ENCODE measurements at regions not wholly inside any gene's neighbourhood (a gene's known extent, or its start where the extent isn't known, plus 50 kb on each side); places are given as distances from the start of the nearest gene placed in this dataset.
"Not testable (repeated sequence)": the region's sequence is repeated elsewhere in the genome, so short reads cannot be mapped to it uniquely, and the experiment has no call there.

GRCh38 chr12:127966331-127966730, 300.6 kb upstream of the TMEM132C start:
- no peak for TF ChIP-seq CTCF (IDR thresholded peaks at IDR 0.05; ENCODE audit: extremely low read depth, low read depth, low read length)
- H3K27me3 ChIP-seq (ENCODE audit: insufficient read depth, low read length), result no peaks in the 10 kb centered on the region
- DNase-seq (ENCODE audit: insufficient read length, low spot score, missing footprints), result no peak
- H3K36me3 ChIP-seq (ENCODE audit: insufficient read depth, low read length), result no peaks in the 10 kb centered on the region
- no peaks in the 10 kb centered on the region for H3K4me1 ChIP-seq (ENCODE audit: insufficient read depth, low read length)
- H4K20me1 ChIP-seq (ENCODE audit: insufficient read depth, low read length), result no peaks in the 10 kb centered on the region
- H3K9me3 ChIP-seq (ENCODE audit: low read depth, low read length), result no peaks in the 10 kb centered on the region
- no peak overlapping the region for H3K27ac ChIP-seq (ENCODE audit: low read depth, low read length)
- no peak overlapping the region for H3K4me2 ChIP-seq (ENCODE audit: insufficient read depth, low read length)
- H3K79me2 ChIP-seq (ENCODE audit: insufficient read depth, low read length), result no peaks in the 10 kb centered on the region
- H2AFZ ChIP-seq (ENCODE audit: low read length), result no peak overlapping the region
- H3K4me3 ChIP-seq (ENCODE audit: insufficient read depth, low read length), result no peak overlapping the region

- Histone ChIP-seq H3K4me3 (ENCODE audit: insufficient read depth, low read length) (no peak overlapping the region), H3K9me3 (ENCODE audit: low read depth, low read length) (no peaks in the 10 kb centered on the region), H3K79me2 (ENCODE audit: insufficient read depth, low read length) (no peaks in the 10 kb centered on the region), H3K36me3 (ENCODE audit: insufficient read depth, low read length) (no peaks in the 10 kb centered on the region), H3K4me2 (ENCODE audit: insufficient read depth, low read length) (no peak overlapping the region), H3K4me1 (ENCODE audit: insufficient read depth, low read length) (no peaks in the 10 kb centered on the region), H2AFZ (ENCODE audit: low read length) (no peak overlapping the region), H3K27me3 (ENCODE audit: insufficient read depth, low read length) (no peaks in the 10 kb centered on the region), H3K27ac (ENCODE audit: low read depth, low read length) (no peak overlapping the region), H4K20me1 (ENCODE audit: insufficient read depth, low read length) (no peaks in the 10 kb centered on the region)
- no peak for TF ChIP-seq CTCF (IDR thresholded peaks at IDR 0.05; ENCODE audit: extremely low read depth, low read depth, low read length)
- DNase-seq (ENCODE audit: insufficient read length, low spot score, missing footprints), result no peak
Measured at GRCh38 chr12:127970491-127970890, 296.5 kb upstream of the TMEM132C start.

- Histone ChIP-seq H3K79me2 (ENCODE audit: insufficient read depth, low read length) (no peaks in the 10 kb centered on the region), H3K4me1 (ENCODE audit: insufficient read depth, low read length) (no peaks in the 10 kb centered on the region), H3K4me3 (ENCODE audit: insufficient read depth, low read length) (no peak overlapping the region), H4K20me1 (ENCODE audit: insufficient read depth, low read length) (no peaks in the 10 kb centered on the region), H3K36me3 (ENCODE audit: insufficient read depth, low read length) (no peaks in the 10 kb centered on the region), H3K9me3 (ENCODE audit: low read depth, low read length) (no peaks in the 10 kb centered on the region), H3K4me2 (ENCODE audit: insufficient read depth, low read length) (no peak overlapping the region), H3K27ac (ENCODE audit: low read depth, low read length) (no peak overlapping the region), H2AFZ (ENCODE audit: low read length) (no peak overlapping the region), H3K27me3 (ENCODE audit: insufficient read depth, low read length) (no peaks in the 10 kb centered on the region)
- peak; percentile 70 for DNase-seq (ENCODE audit: insufficient read length, low spot score, missing footprints)
- TF ChIP-seq CTCF (IDR thresholded peaks at IDR 0.05; ENCODE audit: extremely low read depth, low read depth, low read length), result no peak
Measured at GRCh38 chr12:127980585-127980984, 286.4 kb upstream of the TMEM132C start.

GRCh38 chr12:127981875-127982274, 285.1 kb upstream of the TMEM132C start:
- no peak overlapping the region for H2AFZ ChIP-seq (ENCODE audit: low read length)
- H3K4me2 ChIP-seq (ENCODE audit: insufficient read depth, low read length), result no peak overlapping the region
- H3K36me3 ChIP-seq (ENCODE audit: insufficient read depth, low read length), result no peaks in the 10 kb centered on the region
- H3K79me2 ChIP-seq (ENCODE audit: insufficient read depth, low read length), result no peaks in the 10 kb centered on the region
- TF ChIP-seq CTCF (IDR thresholded peaks at IDR 0.05; ENCODE audit: extremely low read depth, low read depth, low read length), result no peak
- no peak overlapping the region for H3K4me3 ChIP-seq (ENCODE audit: insufficient read depth, low read length)
- no peaks in the 10 kb centered on the region for H3K4me1 ChIP-seq (ENCODE audit: insufficient read depth, low read length)
- no peaks in the 10 kb centered on the region for H4K20me1 ChIP-seq (ENCODE audit: insufficient read depth, low read length)
- H3K27ac ChIP-seq (ENCODE audit: low read depth, low read length), result no peak overlapping the region
- no peaks in the 10 kb centered on the region for H3K27me3 ChIP-seq (ENCODE audit: insufficient read depth, low read length)
- no peaks in the 10 kb centered on the region for H3K9me3 ChIP-seq (ENCODE audit: low read depth, low read length)
- DNase-seq (ENCODE audit: insufficient read length, low spot score, missing footprints), result no peak

DNA sequence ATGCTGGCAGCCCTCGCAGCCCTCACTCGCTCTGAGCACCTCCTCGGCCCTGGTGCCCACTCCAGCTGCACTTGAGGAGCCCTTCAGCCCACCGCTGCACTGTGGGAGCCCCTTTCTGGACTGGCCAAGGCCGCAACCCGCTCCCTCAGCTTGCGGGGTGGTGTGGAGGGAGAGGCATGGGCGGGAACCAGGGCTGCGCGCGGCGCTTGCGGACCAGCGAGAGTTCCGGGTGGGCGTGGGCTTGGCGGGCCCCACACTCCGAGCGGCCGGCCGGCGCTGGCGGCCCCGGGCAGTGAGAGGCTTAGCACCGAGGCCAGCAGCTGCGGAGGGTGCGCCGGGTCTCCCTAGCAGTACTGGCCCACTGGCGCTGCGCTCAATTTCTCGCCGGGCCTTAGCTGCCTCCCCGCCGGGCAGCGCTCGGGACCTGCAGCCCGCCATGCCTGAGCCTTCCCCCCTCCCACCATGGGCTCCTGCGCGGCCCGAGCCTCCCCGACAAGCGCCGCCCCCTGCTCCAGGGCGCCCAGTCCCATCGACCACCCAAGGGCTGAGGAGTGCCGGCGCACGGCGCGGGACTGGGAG, 283.7 kb upstream of the TMEM132C start:
- not testable (repeated sequence) for H3K27ac ChIP-seq (ENCODE audit: low read depth, low read length); H4K20me1 ChIP-seq (ENCODE audit: insufficient read depth, low read length); H3K4me2 ChIP-seq (ENCODE audit: insufficient read depth, low read length); H3K4me1 ChIP-seq (ENCODE audit: insufficient read depth, low read length); H3K9me3 ChIP-seq (ENCODE audit: low read depth, low read length); H3K27me3 ChIP-seq (ENCODE audit: insufficient read depth, low read length); H3K79me2 ChIP-seq (ENCODE audit: insufficient read depth, low read length); H3K36me3 ChIP-seq (ENCODE audit: insufficient read depth, low read length); H3K4me3 ChIP-seq (ENCODE audit: insufficient read depth, low read length); H2AFZ ChIP-seq (ENCODE audit: low read length); DNase-seq (ENCODE audit: insufficient read length, low spot score, missing footprints)
